ELF-1 (cell line): ENCODE measurements at regions not wholly inside any gene's neighbourhood (a gene's known extent, or its start where the extent isn't known, plus 50 kb on each side); places are given as distances from the start of the nearest gene placed in this dataset.

ENCODE experiments used
- DNase-seq: peaks from one replicate; pipeline ENCODE4 v3.0.0-alpha.2; 2016; ENCODE audit warnings: low read depth, low spot score

GRCh38 chr5:67272453-67273130 lies 76.0 kb upstream of the CD180 start:
- peak; percentile 37 for DNase-seq

GRCh38 chr5:67268231-67269021 lies 71.8 kb upstream of the CD180 start:
- peak; percentile 28 for DNase-seq

- DNase-seq, result peak; percentile 51
These were observed 71.1 kb upstream of the CD180 start for GRCh38 chr5:67267512-67268216.

GRCh38 chr5:67266654-67267350 lies 70.2 kb upstream of the CD180 start:
- no peak for DNase-seq

- DNase-seq, result no peak
These were observed 69.4 kb upstream of the CD180 start for GRCh38 chr5:67265951-67266350.

GRCh38 chr5:67263656-67264408 lies 67.2 kb upstream of the CD180 start:
- DNase-seq, result no peak

- no peak for DNase-seq
These were observed 66.4 kb upstream of the CD180 start for GRCh38 chr5:67262956-67263355.

- no peak for DNase-seq
These were observed 65.6 kb upstream of the CD180 start for GRCh38 chr5:67262206-67262605.

- no peak for DNase-seq
These were observed 63.1 kb upstream of the CD180 start for GRCh38 chr5:67259548-67260215.

- DNase-seq, result no peak
These were observed 60.9 kb upstream of the CD180 start for GRCh38 chr5:67257500-67257899.

- no peak for DNase-seq
These were observed 60.5 kb upstream of the CD180 start for GRCh38 chr5:67257077-67257476.

GRCh38 chr5:67255881-67256280 lies 59.3 kb upstream of the CD180 start:
- DNase-seq, result no peak

- DNase-seq, result no peak
These were observed 57.3 kb upstream of the CD180 start for GRCh38 chr5:67253911-67254310.

GRCh38 chr5:67249590-67249895 lies 52.9 kb upstream of the CD180 start:
- no peak for DNase-seq

- DNase-seq, result no peak
These were observed 52.3 kb upstream of the CD180 start for GRCh38 chr5:67248703-67249589.

GRCh38 chr5:67246546-67247268 lies 50.1 kb upstream of the CD180 start:
- no peak for DNase-seq
